HuH-7 (cell line): ENCODE measurements at regions not wholly inside any gene's neighbourhood (a gene's known extent, or its start where the extent isn't known, plus 50 kb on each side); places are given as distances from the start of the nearest gene placed in this dataset.

Experiments
- DNase-seq: peaks from one replicate; pipeline ENCODE4 v3.0.0; 2011; ENCODE audit warnings: low spot score

GRCh38 chr5:74092766-74093165 lies 466.8 kb downstream of the ARHGEF28 start:
- no peak for DNase-seq

- DNase-seq = no peak
Observed at GRCh38 chr5:74085782-74086181, 459.8 kb downstream of the ARHGEF28 start.

GRCh38 chr5:74085186-74085585 lies 459.2 kb downstream of the ARHGEF28 start:
- DNase-seq = no peak

DNA sequence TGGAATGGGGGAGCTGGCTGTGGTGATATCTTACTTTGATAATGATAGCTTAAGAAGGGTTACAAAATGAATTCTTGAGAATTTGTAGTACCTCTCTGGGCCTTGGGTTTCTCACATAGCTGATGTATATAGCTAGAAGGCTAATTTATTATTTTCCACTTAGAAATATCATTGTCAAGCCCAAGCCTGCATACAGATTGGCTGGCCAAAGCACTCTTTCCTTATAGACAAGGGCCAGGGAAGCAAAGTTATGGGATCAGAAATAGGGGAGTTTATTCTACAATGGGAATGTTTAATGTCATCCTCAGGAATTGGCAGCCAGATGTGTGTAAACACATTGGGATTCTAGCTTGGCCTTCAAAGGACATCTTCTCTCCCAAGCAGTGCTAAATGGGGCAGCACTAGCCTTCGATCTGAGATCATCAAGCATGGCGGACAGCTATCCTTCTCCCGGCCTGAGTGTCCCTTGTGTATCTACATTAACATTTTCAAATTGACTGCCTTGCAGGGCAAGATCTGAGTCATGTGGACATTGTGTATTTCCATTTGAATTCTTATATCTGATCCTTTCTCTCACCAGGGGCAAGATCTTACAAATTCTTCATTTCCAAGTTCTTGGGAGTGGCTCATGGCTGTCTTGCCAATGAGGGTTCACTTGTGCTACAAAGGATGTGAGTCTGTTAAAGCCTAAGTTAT lies 457.2 kb downstream of the ARHGEF28 start:
- no peak for DNase-seq

DNA sequence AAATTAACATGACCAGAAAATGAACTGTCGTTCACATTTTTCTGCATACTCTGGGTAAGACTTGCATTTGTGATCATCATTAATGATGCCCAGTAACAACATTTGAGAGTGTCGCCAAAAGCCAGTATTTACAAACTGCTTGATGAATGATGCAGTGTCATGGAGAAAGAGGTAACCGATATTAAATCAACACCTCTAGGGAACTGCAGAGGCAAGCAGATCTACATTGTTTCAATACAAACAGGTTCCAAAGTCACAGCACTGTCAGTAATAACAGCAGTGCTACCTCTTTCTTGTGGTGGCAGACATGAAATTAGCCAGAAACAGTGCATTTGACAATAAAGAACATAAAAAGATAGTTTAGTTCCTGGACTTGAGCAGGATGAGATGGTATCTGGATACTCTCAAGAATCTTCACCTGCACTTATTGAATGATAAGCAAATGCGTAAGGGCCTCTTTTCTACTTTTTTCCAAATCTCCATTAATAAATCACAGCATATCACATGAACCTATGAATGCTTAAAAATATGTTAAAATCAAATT lies 456.6 kb downstream of the ARHGEF28 start:
- no peak for DNase-seq

- DNase-seq = no peak
Observed at GRCh38 chr5:74081126-74081525, 455.1 kb downstream of the ARHGEF28 start.

DNA sequence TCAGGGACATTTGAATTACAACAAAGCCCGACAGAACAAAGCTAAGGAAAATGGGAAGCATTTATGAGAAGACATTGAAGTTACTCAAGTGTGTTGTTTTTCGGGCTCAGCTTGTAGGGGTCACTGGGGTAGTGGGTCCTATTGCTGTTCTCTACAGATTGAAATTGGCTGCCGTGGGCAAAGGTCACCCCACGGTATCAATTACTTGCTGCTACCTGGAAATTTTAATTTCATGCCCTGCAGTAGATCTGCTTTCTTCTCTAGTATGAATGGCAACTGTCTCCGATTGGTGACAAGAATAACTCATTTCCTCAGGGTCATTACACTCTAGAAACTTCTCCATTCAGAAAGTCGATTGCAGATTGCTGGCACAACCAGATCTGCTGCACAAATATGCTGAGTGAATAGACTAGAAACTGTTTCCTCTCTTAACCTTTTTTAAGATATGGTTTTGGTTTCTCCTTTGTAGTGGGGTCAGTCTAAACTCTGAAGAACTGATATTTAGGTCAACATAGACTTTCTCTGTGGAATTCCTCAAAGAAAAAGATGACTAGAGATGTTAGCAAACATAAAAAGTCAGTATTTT lies 454.1 kb downstream of the ARHGEF28 start:
- no peak for DNase-seq

DNA sequence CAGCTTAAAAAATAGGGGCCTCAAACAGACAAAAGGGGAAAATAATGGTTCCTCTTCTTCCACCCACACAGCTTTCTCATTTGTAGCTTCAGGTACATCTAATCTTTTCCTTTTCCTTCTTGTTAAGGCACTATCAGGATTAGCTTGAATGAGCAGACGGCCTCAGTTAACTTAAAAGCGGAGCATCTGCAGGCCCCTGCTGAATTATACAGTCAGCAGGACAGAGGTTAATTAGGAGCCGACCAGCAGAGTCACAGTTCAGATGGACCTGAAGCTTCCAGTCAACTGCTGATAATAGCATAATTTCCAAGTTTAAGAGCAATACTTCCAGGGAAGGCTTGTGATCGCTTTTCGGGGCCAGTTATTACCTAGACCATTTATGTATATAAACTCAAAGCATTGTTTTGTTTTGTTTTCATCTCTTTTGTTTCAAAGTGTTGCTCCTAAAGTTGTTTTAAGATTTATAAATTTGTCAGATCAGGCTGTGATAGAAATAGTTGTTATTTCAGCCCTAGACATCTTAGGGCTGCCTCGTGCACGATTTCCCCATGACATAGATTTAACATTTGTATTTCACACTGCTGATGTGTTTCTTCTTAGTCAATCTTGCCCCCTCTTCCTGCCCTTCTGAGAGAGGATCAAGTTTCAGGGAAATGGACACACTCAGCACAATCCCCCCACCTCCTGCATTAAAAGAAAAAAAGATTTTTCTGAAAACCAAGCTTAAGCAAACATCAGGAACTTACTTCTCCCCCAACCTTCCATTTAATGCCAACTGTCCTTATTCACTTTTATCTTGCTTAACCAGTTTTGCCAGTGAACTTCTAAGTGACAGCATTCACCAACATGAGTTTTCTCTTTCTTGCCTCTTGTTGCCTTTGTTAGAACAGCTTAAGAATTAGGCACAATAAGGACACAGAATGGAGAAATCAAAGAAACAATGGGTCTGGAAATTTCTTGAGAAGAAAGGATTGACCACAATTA lies 449.8 kb downstream of the ARHGEF28 start:
- no peak for DNase-seq

GRCh38 chr5:74074111-74074510 lies 448.1 kb downstream of the ARHGEF28 start:
- DNase-seq = no peak

DNA sequence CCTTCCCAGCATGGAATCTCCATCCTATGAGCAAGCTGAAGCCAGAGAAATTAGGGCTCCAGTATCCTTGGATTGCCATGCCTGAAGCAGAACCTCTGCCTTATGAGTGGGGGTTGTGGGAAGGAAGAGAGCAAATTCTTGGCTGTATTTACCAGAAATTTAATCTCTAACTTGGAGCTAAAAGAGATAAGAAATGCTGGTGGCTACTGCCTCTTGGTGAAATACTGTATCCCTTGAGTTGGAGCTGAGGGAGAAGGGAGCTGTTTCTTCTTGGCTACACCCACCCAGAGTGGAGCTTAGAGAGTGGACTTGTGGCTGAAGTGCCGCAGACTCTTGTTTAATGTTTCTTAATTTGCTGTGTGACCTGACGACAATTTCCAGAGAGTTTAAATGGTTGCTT lies 447.3 kb downstream of the ARHGEF28 start:
- no peak for DNase-seq

DNA sequence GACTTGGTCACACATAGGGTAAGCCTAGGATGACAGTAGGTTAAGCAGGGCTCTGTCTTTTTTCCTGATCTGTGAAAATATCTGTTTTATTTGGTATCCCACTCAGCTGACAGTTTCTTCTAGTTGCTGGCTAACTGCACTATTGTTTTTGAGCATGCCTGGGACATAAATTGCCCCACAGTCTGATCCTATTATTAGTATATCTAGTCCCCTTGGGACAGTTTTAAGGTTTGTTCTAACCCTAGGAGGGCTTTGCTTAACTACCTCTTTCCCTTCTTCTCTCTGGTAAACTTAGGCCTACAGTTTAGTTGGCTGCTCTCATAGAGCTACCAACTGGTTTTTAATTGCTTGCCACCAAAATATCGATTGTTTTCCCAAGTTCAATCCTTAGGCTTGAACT lies 446.6 kb downstream of the ARHGEF28 start:
- no peak for DNase-seq

DNA sequence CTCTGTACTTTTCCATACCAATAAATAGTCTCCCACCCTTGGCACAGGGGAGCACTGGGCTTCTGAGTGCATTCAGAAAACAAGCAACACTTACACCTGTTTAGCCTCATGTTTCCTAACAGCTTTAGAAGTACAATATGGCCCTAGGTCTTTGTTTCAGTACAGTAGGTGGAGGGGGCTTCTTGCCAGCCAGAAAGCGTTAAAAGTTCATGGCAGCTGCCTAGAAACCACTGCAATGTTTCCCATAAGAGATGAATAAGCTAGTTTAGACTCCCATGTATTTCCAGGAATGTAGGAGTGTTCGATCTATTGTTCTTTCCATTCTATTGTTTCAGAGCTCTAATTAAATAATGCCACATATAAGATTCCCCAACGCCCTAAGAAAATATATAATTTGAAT lies 444.8 kb downstream of the ARHGEF28 start:
- no peak for DNase-seq

DNA sequence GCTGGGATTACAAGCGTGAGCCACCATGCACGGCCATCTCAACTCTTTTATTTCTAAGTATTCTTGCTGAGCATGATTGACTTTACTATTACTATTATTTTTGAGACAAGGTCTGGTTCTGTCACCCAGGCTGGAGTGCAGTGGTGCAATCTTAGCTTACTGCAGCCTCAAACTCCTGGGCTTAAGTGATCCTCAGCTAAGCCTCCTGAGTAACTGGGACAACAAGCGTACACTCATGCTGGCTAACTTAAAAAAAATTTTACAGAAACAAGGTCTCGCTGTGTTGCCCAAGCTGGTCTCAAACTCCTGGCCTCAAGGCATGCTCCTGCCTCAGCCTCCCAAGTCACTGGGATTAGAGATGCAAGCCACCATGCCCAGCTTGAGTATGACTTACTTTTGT lies 443.7 kb downstream of the ARHGEF28 start:
- DNase-seq = no peak

GRCh38 chr5:74067748-74068541 lies 441.9 kb downstream of the ARHGEF28 start:
- DNase-seq = no peak

GRCh38 chr5:74064911-74065310 lies 438.9 kb downstream of the ARHGEF28 start:
- no peak for DNase-seq

GRCh38 chr5:74064225-74064624 lies 438.2 kb downstream of the ARHGEF28 start:
- no peak for DNase-seq

GRCh38 chr5:74063821-74064220 lies 437.8 kb downstream of the ARHGEF28 start:
- no peak for DNase-seq

- DNase-seq = no peak
Observed at GRCh38 chr5:74063346-74063745, 437.4 kb downstream of the ARHGEF28 start.

GRCh38 chr5:74061292-74061691 lies 435.3 kb downstream of the ARHGEF28 start:
- no peak for DNase-seq

GRCh38 chr5:74059706-74060105 lies 433.7 kb downstream of the ARHGEF28 start:
- no peak for DNase-seq

GRCh38 chr5:74056789-74057164 lies 430.8 kb downstream of the ARHGEF28 start:
- DNase-seq = no peak
